ENCODE measurements at regions not wholly inside any gene's neighbourhood (a gene's known extent, or its start where the extent isn't known, plus 50 kb on each side); places are given as distances from the start of the nearest gene placed in this dataset.

DNA sequence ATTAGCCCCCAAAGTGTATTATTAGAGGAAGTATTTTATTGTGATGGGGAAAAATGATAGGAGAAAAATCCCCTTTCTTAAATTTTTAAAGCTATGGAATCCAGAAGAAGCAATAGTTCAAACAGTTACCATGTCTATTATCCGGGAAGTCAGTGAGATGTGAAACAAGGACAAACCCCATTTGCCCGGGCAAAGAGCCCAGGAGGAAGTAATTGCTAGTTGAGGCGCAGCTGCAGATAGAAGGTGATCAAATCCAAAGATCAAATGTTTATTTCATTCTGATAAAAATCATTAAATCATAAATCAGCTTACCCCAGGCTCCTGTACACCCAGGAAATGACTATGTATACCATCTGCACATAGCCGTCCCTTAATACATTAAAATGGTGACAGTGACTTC, 204.0 kb upstream of the CRBN start:
- ATAC-seq (ENCODE audit: insufficient read depth, low read depth) (no peak), DNase-seq (no peak)
- Histone ChIP-seq H3K4me1 (ENCODE audit: insufficient read depth, low read length) (no peaks in the 10 kb centered on the region), H3K36me3 (ENCODE audit: insufficient read depth, low read length) (no peaks in the 10 kb centered on the region), H3K4me3 (ENCODE audit: low read depth in 1 of 2, low read length in 2 of 2) (no peak overlapping the region), H2AFZ (ENCODE audit: low read depth, low read length) (no peak overlapping the region), H3K27ac (ENCODE audit: low read length) (no peak overlapping the region), H3K9me3 (ENCODE audit: insufficient read depth, low read length, severe bottlenecking) (no peaks in the 10 kb centered on the region), H3K79me2 (ENCODE audit: insufficient read depth, low read length) (no peaks in the 10 kb centered on the region), H3K9ac (ENCODE audit: low read depth, low read length) (no peak overlapping the region), H4K20me1 (ENCODE audit: insufficient read depth, low read length) (no peaks in the 10 kb centered on the region), H3K4me2 (ENCODE audit: insufficient read depth, low read length) (no peak overlapping the region), H3K27me3 (ENCODE audit: insufficient read depth, low read length, poor library complexity) (no peaks in the 10 kb centered on the region)
- no peak for TF ChIP-seq EZH2 (IDR thresholded peaks at IDR 0.05; ENCODE audit: borderline replicate concordance, low read depth, low read length, severe bottlenecking)
- TF ChIP-seq, protein P1, sequence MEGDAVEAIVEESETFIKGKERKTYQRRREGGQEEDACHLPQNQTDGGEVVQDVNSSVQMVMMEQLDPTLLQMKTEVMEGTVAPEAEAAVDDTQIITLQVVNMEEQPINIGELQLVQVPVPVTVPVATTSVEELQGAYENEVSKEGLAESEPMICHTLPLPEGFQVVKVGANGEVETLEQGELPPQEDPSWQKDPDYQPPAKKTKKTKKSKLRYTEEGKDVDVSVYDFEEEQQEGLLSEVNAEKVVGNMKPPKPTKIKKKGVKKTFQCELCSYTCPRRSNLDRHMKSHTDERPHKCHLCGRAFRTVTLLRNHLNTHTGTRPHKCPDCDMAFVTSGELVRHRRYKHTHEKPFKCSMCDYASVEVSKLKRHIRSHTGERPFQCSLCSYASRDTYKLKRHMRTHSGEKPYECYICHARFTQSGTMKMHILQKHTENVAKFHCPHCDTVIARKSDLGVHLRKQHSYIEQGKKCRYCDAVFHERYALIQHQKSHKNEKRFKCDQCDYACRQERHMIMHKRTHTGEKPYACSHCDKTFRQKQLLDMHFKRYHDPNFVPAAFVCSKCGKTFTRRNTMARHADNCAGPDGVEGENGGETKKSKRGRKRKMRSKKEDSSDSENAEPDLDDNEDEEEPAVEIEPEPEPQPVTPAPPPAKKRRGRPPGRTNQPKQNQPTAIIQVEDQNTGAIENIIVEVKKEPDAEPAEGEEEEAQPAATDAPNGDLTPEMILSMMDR (IDR thresholded peaks at IDR 0.05; ENCODE audit: borderline replicate concordance, extremely low read depth, low read length, poor library complexity, severe bottlenecking) = no peak

DNA sequence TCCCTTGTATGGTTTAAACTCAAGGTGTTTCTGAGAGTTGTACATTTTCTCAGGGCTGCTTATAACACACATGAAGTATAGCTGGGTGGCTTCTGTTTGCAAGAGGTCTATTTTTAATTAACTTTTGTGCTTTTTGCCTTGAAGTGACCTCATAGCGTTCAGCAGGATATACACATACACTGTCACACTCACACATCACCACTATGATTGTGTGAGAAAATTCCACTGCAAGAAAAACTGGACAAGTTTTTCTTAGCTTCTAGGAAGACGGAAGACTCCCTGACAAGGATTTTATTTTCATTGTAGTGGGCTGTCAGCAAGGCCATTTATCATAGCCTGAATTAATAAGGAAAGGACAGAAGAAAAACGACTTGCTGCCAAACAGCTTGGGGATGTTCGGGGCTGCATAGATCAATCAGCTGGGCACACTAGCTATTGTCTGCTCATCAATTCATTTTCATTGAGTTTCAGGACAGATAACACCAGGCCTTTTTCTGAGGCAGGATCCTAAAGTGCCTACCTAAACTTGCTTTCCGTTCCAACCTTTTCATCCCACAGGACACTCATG, 192.8 kb upstream of the CRBN start:
- Histone ChIP-seq H3K9ac (ENCODE audit: low read depth, low read length) (no peak overlapping the region), H3K36me3 (ENCODE audit: insufficient read depth, low read length) (no peaks in the 10 kb centered on the region), H3K9me3 (ENCODE audit: insufficient read depth, low read length, severe bottlenecking) (no peaks in the 10 kb centered on the region), H3K4me1 (ENCODE audit: insufficient read depth, low read length) (no peaks in the 10 kb centered on the region), H2AFZ (ENCODE audit: low read depth, low read length) (no peak overlapping the region), H3K4me3 (ENCODE audit: low read depth in 1 of 2, low read length in 2 of 2) (no peak overlapping the region), H3K4me2 (ENCODE audit: insufficient read depth, low read length) (no peak overlapping the region), H3K27me3 (ENCODE audit: insufficient read depth, low read length, poor library complexity) (no peaks in the 10 kb centered on the region), H3K27ac (ENCODE audit: low read length) (no peak overlapping the region), H4K20me1 (ENCODE audit: insufficient read depth, low read length) (no peaks in the 10 kb centered on the region), H3K79me2 (ENCODE audit: insufficient read depth, low read length) (no peaks in the 10 kb centered on the region)
- ATAC-seq (ENCODE audit: insufficient read depth, low read depth) (no peak), DNase-seq (no peak)
- TF ChIP-seq EZH2 (IDR thresholded peaks at IDR 0.05; ENCODE audit: borderline replicate concordance, low read depth, low read length, severe bottlenecking) = no peak
- TF ChIP-seq, protein P1 (IDR thresholded peaks at IDR 0.05; ENCODE audit: borderline replicate concordance, extremely low read depth, low read length, poor library complexity, severe bottlenecking) = no peak

DNA sequence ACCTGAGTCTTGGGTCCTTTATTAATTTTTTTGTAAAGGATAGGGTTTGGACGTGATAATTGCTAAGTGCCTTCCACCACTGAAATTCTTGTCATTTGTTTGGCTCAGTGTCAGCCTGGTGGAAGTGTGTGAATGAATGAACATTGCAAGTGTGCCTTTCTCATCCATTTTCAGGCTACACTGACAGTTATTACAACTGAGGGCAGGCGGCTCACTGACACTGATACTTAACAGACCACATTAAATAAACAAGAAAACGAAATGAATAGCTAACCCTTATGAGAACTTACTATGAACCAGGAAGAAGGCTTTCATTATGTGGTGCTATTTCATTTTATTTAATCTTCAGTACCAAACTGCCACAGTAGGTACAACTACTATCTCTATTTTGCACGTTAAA, 188.8 kb upstream of the CRBN start:
- Histone ChIP-seq H3K9ac (ENCODE audit: low read depth, low read length) (no peak overlapping the region), H4K20me1 (ENCODE audit: insufficient read depth, low read length) (no peaks in the 10 kb centered on the region), H3K27me3 (ENCODE audit: insufficient read depth, low read length, poor library complexity) (no peaks in the 10 kb centered on the region), H3K4me1 (ENCODE audit: insufficient read depth, low read length) (no peaks in the 10 kb centered on the region), H2AFZ (ENCODE audit: low read depth, low read length) (no peak overlapping the region), H3K79me2 (ENCODE audit: insufficient read depth, low read length) (no peaks in the 10 kb centered on the region), H3K4me2 (ENCODE audit: insufficient read depth, low read length) (no peak overlapping the region), H3K27ac (ENCODE audit: low read length) (no peak overlapping the region), H3K4me3 (ENCODE audit: low read depth in 1 of 2, low read length in 2 of 2) (no peak overlapping the region), H3K9me3 (ENCODE audit: insufficient read depth, low read length, severe bottlenecking) (no peaks in the 10 kb centered on the region), H3K36me3 (ENCODE audit: insufficient read depth, low read length) (no peaks in the 10 kb centered on the region)
- DNase-seq (no peak), ATAC-seq (ENCODE audit: insufficient read depth, low read depth) (no peak)
- no peak for TF ChIP-seq EZH2 (IDR thresholded peaks at IDR 0.05; ENCODE audit: borderline replicate concordance, low read depth, low read length, severe bottlenecking)
- TF ChIP-seq, protein P1 (IDR thresholded peaks at IDR 0.05; ENCODE audit: borderline replicate concordance, extremely low read depth, low read length, poor library complexity, severe bottlenecking) = no peak

DNA sequence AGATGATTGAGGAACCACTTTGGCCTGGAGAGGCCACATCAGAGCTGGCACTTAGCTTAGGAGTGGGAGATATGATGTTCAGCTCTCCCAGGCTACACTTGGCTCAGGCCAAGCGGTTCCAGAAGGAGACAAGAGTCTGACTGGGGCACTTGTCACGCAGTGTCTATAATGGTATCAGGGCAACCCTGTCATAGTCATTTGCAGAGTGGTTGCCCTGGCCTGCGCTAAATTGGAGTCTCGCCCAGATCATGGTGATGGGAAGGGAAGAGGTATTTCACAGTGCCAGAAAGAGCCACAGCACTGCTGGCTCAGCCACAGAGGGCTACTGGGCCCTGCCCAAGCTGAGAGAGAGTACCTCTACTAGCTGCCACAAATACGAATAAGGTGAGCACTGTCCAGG, 186.9 kb upstream of the CRBN start:
- no peaks in the 10 kb centered on the region for H3K79me2 ChIP-seq (ENCODE audit: insufficient read depth, low read length)
- no peaks in the 10 kb centered on the region for H3K4me1 ChIP-seq (ENCODE audit: insufficient read depth, low read length)
- H3K4me3 ChIP-seq (ENCODE audit: low read depth in 1 of 2, low read length in 2 of 2) = no peak overlapping the region
- no peak overlapping the region for H3K9ac ChIP-seq (ENCODE audit: low read depth, low read length)
- H3K36me3 ChIP-seq (ENCODE audit: insufficient read depth, low read length) = no peaks in the 10 kb centered on the region
- no peaks in the 10 kb centered on the region for H3K9me3 ChIP-seq (ENCODE audit: insufficient read depth, low read length, severe bottlenecking)
- no peak overlapping the region for H3K27ac ChIP-seq (ENCODE audit: low read length)
- no peak overlapping the region for H3K4me2 ChIP-seq (ENCODE audit: insufficient read depth, low read length)
- no peak for DNase-seq
- H3K27me3 ChIP-seq (ENCODE audit: insufficient read depth, low read length, poor library complexity) = no peaks in the 10 kb centered on the region
- no peak overlapping the region for H2AFZ ChIP-seq (ENCODE audit: low read depth, low read length)
- H4K20me1 ChIP-seq (ENCODE audit: insufficient read depth, low read length) = no peaks in the 10 kb centered on the region
- no peak for ATAC-seq (ENCODE audit: insufficient read depth, low read depth)
- no peak for TF ChIP-seq EZH2 (IDR thresholded peaks at IDR 0.05; ENCODE audit: borderline replicate concordance, low read depth, low read length, severe bottlenecking)
- TF ChIP-seq, protein P1 (IDR thresholded peaks at IDR 0.05; ENCODE audit: borderline replicate concordance, extremely low read depth, low read length, poor library complexity, severe bottlenecking) = no peak
